ENCODE measurements at regions not wholly inside any gene's neighbourhood (a gene's known extent, or its start where the extent isn't known, plus 50 kb on each side); places are given as distances from the start of the nearest gene placed in this dataset.

DNA sequence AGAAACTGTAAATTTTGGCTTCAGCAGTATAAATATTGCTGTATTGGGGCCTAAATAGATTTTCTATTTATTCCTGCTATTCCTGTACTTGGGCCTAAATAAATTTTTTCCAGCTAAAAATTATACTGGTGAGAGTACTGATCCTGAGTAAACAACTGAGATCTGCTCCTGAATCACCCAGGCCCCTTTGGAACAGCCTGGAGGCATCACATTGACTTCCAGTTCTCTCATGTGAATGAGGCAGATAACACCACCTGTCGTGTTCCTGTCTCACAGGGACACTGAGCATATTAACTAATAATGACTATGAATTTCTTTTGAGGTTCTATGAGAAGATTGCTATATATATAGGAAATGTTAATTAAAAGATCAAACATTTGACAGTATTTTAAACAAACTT lies 119.5 kb upstream of the PLCXD3 start:
- TF ChIP-seq, protein P1, sequence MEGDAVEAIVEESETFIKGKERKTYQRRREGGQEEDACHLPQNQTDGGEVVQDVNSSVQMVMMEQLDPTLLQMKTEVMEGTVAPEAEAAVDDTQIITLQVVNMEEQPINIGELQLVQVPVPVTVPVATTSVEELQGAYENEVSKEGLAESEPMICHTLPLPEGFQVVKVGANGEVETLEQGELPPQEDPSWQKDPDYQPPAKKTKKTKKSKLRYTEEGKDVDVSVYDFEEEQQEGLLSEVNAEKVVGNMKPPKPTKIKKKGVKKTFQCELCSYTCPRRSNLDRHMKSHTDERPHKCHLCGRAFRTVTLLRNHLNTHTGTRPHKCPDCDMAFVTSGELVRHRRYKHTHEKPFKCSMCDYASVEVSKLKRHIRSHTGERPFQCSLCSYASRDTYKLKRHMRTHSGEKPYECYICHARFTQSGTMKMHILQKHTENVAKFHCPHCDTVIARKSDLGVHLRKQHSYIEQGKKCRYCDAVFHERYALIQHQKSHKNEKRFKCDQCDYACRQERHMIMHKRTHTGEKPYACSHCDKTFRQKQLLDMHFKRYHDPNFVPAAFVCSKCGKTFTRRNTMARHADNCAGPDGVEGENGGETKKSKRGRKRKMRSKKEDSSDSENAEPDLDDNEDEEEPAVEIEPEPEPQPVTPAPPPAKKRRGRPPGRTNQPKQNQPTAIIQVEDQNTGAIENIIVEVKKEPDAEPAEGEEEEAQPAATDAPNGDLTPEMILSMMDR (IDR thresholded peaks at IDR 0.05 in 8 of 11, conservative IDR thresholded peaks at IDR 0.05 in 3 of 11), result no peak
- TF ChIP-seq POLR2A (IDR thresholded peaks at IDR 0.05), result no peak

All from spleen (tissue), 7 donors.